NCI-H446 treated with DMSO at 0.1 percent for 48 hours (cell line): ENCODE measurements at regions not wholly inside any gene's neighbourhood (a gene's known extent, or its start where the extent isn't known, plus 50 kb on each side); places are given as distances from the start of the nearest gene placed in this dataset.

Source experiments
- DNase-seq: peaks from one replicate; lab custom pipeline; 2025; lab: John Stamatoyannopoulos, UW

- DNase-seq, result no peak
These were observed 256.4 kb downstream of the GXYLT1 start for GRCh38 chr12:41888285-41888684.

GRCh38 chr12:41881891-41882805 is 262.5 kb downstream of the GXYLT1 start:
- DNase-seq, result no peak

- no peak for DNase-seq
These were observed 275.2 kb downstream of the GXYLT1 start for GRCh38 chr12:41869432-41869831.

- no peak for DNase-seq
These were observed 277.7 kb downstream of the GXYLT1 start for GRCh38 chr12:41866878-41867430.

GRCh38 chr12:41856228-41856627 is 288.4 kb downstream of the GXYLT1 start:
- no peak for DNase-seq

- no peak for DNase-seq
These were observed 294.6 kb downstream of the GXYLT1 start for GRCh38 chr12:41850046-41850445.

GRCh38 chr12:41846718-41847117 is 298.0 kb downstream of the GXYLT1 start:
- no peak for DNase-seq

- DNase-seq, result no peak
These were observed 308.3 kb downstream of the GXYLT1 start for GRCh38 chr12:41836416-41836815.

GRCh38 chr12:41835556-41835955 is 309.1 kb downstream of the GXYLT1 start:
- no peak for DNase-seq

- no peak for DNase-seq
These were observed 324.7 kb downstream of the GXYLT1 start for GRCh38 chr12:41819948-41820347.

GRCh38 chr12:41804026-41804425 is 340.6 kb downstream of the GXYLT1 start:
- no peak for DNase-seq

- DNase-seq, result no peak
These were observed 341.9 kb downstream of the GXYLT1 start for GRCh38 chr12:41802803-41803202.

GRCh38 chr12:41801261-41801660 is 343.4 kb downstream of the GXYLT1 start:
- no peak for DNase-seq

- no peak for DNase-seq
These were observed 345.0 kb downstream of the GXYLT1 start for GRCh38 chr12:41799671-41800070.

GRCh38 chr12:41795910-41796309 is 348.8 kb downstream of the GXYLT1 start:
- DNase-seq, result no peak

GRCh38 chr12:41795051-41795600 is 349.5 kb downstream of the GXYLT1 start:
- peak; percentile 89 for DNase-seq

- DNase-seq, result no peak
These were observed 350.3 kb downstream of the GXYLT1 start for GRCh38 chr12:41794336-41794735.

- no peak for DNase-seq
These were observed 359.7 kb downstream of the GXYLT1 start for GRCh38 chr12:41784957-41785356.

- DNase-seq, result no peak
These were observed 365.7 kb downstream of the GXYLT1 start for GRCh38 chr12:41778934-41779333.

GRCh38 chr12:41777064-41777790 is 367.4 kb downstream of the GXYLT1 start:
- no peak for DNase-seq

GRCh38 chr12:41772478-41772877 is 372.2 kb downstream of the GXYLT1 start:
- DNase-seq, result no peak

GRCh38 chr12:41769810-41770209 is 374.9 kb downstream of the GXYLT1 start:
- no peak for DNase-seq

- no peak for DNase-seq
These were observed 376.2 kb downstream of the GXYLT1 start for GRCh38 chr12:41768456-41768855.
